HCT116 (cell line): ENCODE measurements at regions not wholly inside any gene's neighbourhood (a gene's known extent, or its start where the extent isn't known, plus 50 kb on each side); places are given as distances from the start of the nearest gene placed in this dataset.

Source experiments
- ATAC-seq: fragments of 200-7000 bp; cut with Tn5 transposase; 2 replicates; pipeline ENCODE4 v1.9.1; 2020; ENCODE audit warnings: mild to moderate bottlenecking, moderate library complexity
- BruUV-seq: library from RNA; stranded (reverse); fragments of 400-500 nt; replicated peaks from 2 replicates; lab custom pipeline; 2021; lab: Mats Ljungman, UMichigan
- CTCF ChIA-PET: fragments of 300-600 bp; sonication (Branson Sonifier 250); formaldehyde crosslinking; loops from one replicate; lab custom pipeline; 2021; ENCODE audit warnings: antibody characterized with exemption; lab: Charles Lee
- POLR2A ChIA-PET: fragments of 300-600, 350-600 bp; sonication (Branson Sonifier 250); formaldehyde crosslinking; loops from one replicate; lab custom pipeline; 2021; ENCODE audit warnings: antibody characterized with exemption; lab: Charles Lee
- RAD21 ChIA-PET, 2 experiments: fragments of 300-600 bp; sonication (Branson Sonifier 250); formaldehyde crosslinking; loops; one replicate each; lab custom pipeline; 2023; ENCODE audit warnings: low total read pairs in 2 of 2; ENCODE audit not compliant: uncharacterized antibody in 2 of 2, unreplicated experiment in 2 of 2, low non-redundant PET in 1 of 2; lab: Charles Lee
- DNase-seq: peaks from one replicate; pipeline ENCODE4 v3.0.0-alpha.2; 2010; ENCODE audit warnings: low read depth, low spot score
- H2AFZ ChIP-seq: fragments of 200-600 bp; shearing (Covaris generic), sonication (generic); 2 replicates; pipeline ENCODE4 v1.6.1; 2017; ENCODE audit warnings: low read depth, mixed run types, mixed read lengths, antibody characterized with exemption, low read length; ENCODE audit not compliant: poor library complexity, severe bottlenecking
- H3K27ac ChIP-seq: 2 replicates; pipeline ENCODE4 v1.5.1; 2012; ENCODE audit warnings: low read depth, low read length
- H3K27me3 ChIP-seq: fragments of 200-600 bp; sonication (generic); 2 replicates; pipeline ENCODE4 v1.6.1; 2016; ENCODE audit warnings: mixed run types, low read length, mixed read lengths; ENCODE audit not compliant: insufficient read depth
- H3K36me3 ChIP-seq, 2 experiments: fragments of 200-500 bp in 1 of 2; fragments of 200-600 bp in 1 of 2; sonication (Bioruptor generic) in 1 of 2; sonication (generic) in 1 of 2; 2 replicates each; pipeline versions ENCODE4 v1.5.1 to v1.6.1; 2014 to 2016; ENCODE audit warnings: low read length in 2 of 2, inconsistent platforms in 1 of 2, mixed read lengths in 1 of 2, mixed run types in 1 of 2; ENCODE audit not compliant: insufficient read depth in 2 of 2, control insufficient read depth in 1 of 2
- H3K4me1 ChIP-seq, 2 experiments: fragments of 200-600 bp in 1 of 2; sonication (generic) in 1 of 2; 2 replicates each; pipeline versions ENCODE4 v1.5.1 to v1.6.1; 2012 to 2017; ENCODE audit warnings: low read length in 2 of 2, inconsistent platforms in 1 of 2, mild to moderate bottlenecking in 1 of 2, mixed read lengths in 1 of 2, mixed run types in 1 of 2, moderate library complexity in 1 of 2; ENCODE audit not compliant: insufficient read depth in 2 of 2, control insufficient read depth in 1 of 2
- H3K4me2 ChIP-seq: fragments of 200-600 bp; sonication (generic); 2 replicates; pipeline ENCODE4 v1.6.1; 2017; ENCODE audit warnings: mixed run types, low read length, mixed read lengths
- H3K4me3 ChIP-seq, 2 experiments: fragments of 200-600 bp in 1 of 2; sonication (generic) in 1 of 2; replicated peaks in 1 of 2; 2 replicates each; pipeline ENCODE4 v1.5.1; 2011 to 2016; ENCODE audit warnings: low read length in 2 of 2, control low read depth in 1 of 2, low read depth in 1 of 2, mild to moderate bottlenecking in 1 of 2, mixed read lengths in 1 of 2, mixed run types in 1 of 2
- H3K79me2 ChIP-seq: fragments of 200-600 bp; sonication (generic); 2 replicates; pipeline ENCODE4 v1.6.1; 2017; ENCODE audit warnings: mild to moderate bottlenecking, mixed run types, low read length, moderate library complexity, mixed read lengths; ENCODE audit not compliant: insufficient read depth
- H3K9ac ChIP-seq: fragments of 200-600 bp; sonication (generic); 2 replicates; pipeline ENCODE4 v1.6.1; 2016; ENCODE audit warnings: low read length, mixed read lengths
- H3K9me2 ChIP-seq: fragments of 200-600 bp; sonication (generic), shearing (Covaris generic); 2 replicates; pipeline ENCODE4 v1.6.1; 2017; ENCODE audit warnings: mixed run types, mild to moderate bottlenecking, moderate library complexity; ENCODE audit not compliant: insufficient read depth
- H3K9me3 ChIP-seq, 2 experiments: fragments of 200-500 bp in 1 of 2; fragments of 200-600 bp in 1 of 2; sonication (Bioruptor generic) in 1 of 2; sonication (generic) in 1 of 2; 2 replicates each; pipeline ENCODE4 v1.6.1; 2014 to 2017; ENCODE audit warnings: low read length in 2 of 2, mixed read lengths in 2 of 2, inconsistent platforms in 1 of 2, low read depth in 1 of 2, mild to moderate bottlenecking in 1 of 2, mixed run types in 1 of 2, moderate library complexity in 1 of 2; ENCODE audit not compliant: control insufficient read depth in 1 of 2, insufficient read depth in 1 of 2
- H4K20me1 ChIP-seq: fragments of 200-600 bp; sonication (generic), shearing (Covaris generic); 2 replicates; pipeline ENCODE4 v1.6.1; 2017; ENCODE audit warnings: mixed run types, mild to moderate bottlenecking, moderate library complexity; ENCODE audit not compliant: insufficient read depth
- CBX3 ChIP-seq: IDR thresholded peaks from 2 replicates; pipeline ENCODE4 v1.6.1; 2012; ENCODE audit warnings: low read depth
- EGR1 ChIP-seq: IDR thresholded peaks from 2 replicates; pipeline ENCODE4 v1.6.1; 2012; ENCODE audit warnings: low read depth
- ELF1 ChIP-seq: IDR thresholded peaks from 2 replicates; pipeline ENCODE4 v1.6.1; 2012; ENCODE audit warnings: low read depth, borderline replicate concordance
- EZH2phosphoT487 ChIP-seq: fragments of 200-600 bp; IDR thresholded peaks from 2 replicates; pipeline ENCODE4 v1.6.1; 2018; ENCODE audit warnings: antibody characterized with exemption, borderline replicate concordance
- FOSL1 ChIP-seq: IDR thresholded peaks from 2 replicates; pipeline ENCODE4 v1.6.1; 2012; ENCODE audit warnings: low read depth
- JUND ChIP-seq: IDR thresholded peaks from 2 replicates; pipeline ENCODE4 v1.6.1; 2012
- POLR2A ChIP-seq: IDR thresholded peaks from 2 replicates; pipeline ENCODE4 v1.7.0; 2011; ENCODE audit warnings: borderline replicate concordance; ENCODE audit not compliant: insufficient read depth, insufficient read length; ENCODE audit errors: extremely low read depth
- POLR2AphosphoS5 ChIP-seq: IDR thresholded peaks from 2 replicates; pipeline ENCODE4 v1.6.1; 2011; ENCODE audit warnings: mild to moderate bottlenecking, low read depth, low read length, moderate library complexity
- RAD21 ChIP-seq: IDR thresholded peaks from 2 replicates; pipeline ENCODE4 v1.6.1; 2012; ENCODE audit warnings: low read depth, mild to moderate bottlenecking
- REST ChIP-seq: IDR thresholded peaks from 2 replicates; pipeline ENCODE4 v1.6.1; 2012; ENCODE audit warnings: low read depth
- SIN3A ChIP-seq: IDR thresholded peaks from 2 replicates; pipeline ENCODE4 v1.6.1; 2012; ENCODE audit warnings: low read depth
- TCF7L2 ChIP-seq: IDR thresholded peaks from 2 replicates; pipeline ENCODE4 v1.7.0; 2011; ENCODE audit warnings: borderline replicate concordance, inconsistent platforms; ENCODE audit not compliant: insufficient read depth, insufficient read length; ENCODE audit errors: extremely low read depth
- YY1 ChIP-seq: IDR thresholded peaks from 2 replicates; pipeline ENCODE4 v1.6.1; 2011; ENCODE audit warnings: low read length, low read depth, moderate library complexity, mild to moderate bottlenecking; ENCODE audit not compliant: insufficient replicate concordance; ENCODE audit errors: extremely low read depth
- ZFX ChIP-seq: fragments of 450-650 bp; IDR thresholded peaks from 2 replicates; pipeline ENCODE4 v1.6.1; 2017
- ZNF274 ChIP-seq: fragments of 200-500 bp; sonication (Bioruptor generic); IDR thresholded peaks from 2 replicates; pipeline ENCODE4 v1.6.1; 2014; ENCODE audit warnings: mild to moderate bottlenecking, low read depth, low read length, inconsistent platforms
- intact Hi-C: fragments of 100-400 bp; cut with micrococcal nuclease; formaldehyde crosslinking; loops from 2 replicates; pipeline ENCODE4 v1.10.0; 2022
- TF ChIP-seq, protein P1 (sequence below): IDR thresholded peaks from 2 replicates; pipeline ENCODE4 v1.6.1; 2012

GRCh38 chr16:86735727-86736126 lies 157.4 kb downstream of the FOXL1 start:
- peaks cover 23% of the 10 kb centered on the region for H3K27me3 ChIP-seq
- POLR2A ChIA-PET: no interaction called here

DNA sequence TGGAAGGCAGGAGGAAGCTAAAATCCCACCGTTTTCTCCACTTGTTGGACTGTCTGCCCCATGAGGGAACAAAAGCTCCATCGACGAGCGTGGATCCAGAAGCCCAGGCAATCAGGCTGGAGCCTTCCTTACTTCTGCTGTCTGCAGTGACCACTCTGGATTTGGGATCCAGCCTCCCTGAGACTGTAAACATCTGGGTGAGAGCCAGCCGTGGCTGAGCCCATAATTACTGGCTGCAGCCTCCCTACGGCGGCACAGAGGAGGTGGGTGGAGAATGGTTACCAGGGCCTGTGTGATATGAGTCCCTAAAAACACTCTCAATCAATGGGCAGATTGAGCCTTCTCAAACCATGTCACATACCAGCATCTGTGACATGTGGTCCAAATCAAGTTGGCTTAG lies 158.2 kb downstream of the FOXL1 start:
- Histone ChIP-seq H3K79me2 (no peaks in the 10 kb centered on the region), H3K4me3 (no peak overlapping the region), H3K4me1 (peaks cover 2 to 7% of the 10 kb centered on the region in 2 experiments; a peak in 3 of 4 replicates), H3K9me3 (no peaks in the 10 kb centered on the region), H3K27ac (no peak overlapping the region), H3K9ac (no peak overlapping the region), H4K20me1 (no peaks in the 10 kb centered on the region), H2AFZ (no peak overlapping the region), H3K27me3 (peaks cover 15% of the 10 kb centered on the region), H3K36me3 (no peaks in the 10 kb centered on the region), H3K4me2 (no peak overlapping the region), H3K9me2 (no peaks in the 10 kb centered on the region)
- no TSS peak for BruUV-seq
- ChIA-PET RAD21 (interaction anchor here in 1 of 2 experiments (0.6 kb wide), 1 partner anchor 581 kb away, joined by 3 read pairs; no protein-coding TSS in a partner anchor), POLR2A (no interaction called here), CTCF (no interaction called here)
- ATAC-seq (no peak), DNase-seq (no peak)
- intact Hi-C loops: no loop called here
- TF ChIP-seq ZNF274 (no peak), EZH2phosphoT487 (no peak), ELF1 (no peak), FOSL1 (no peak), ZFX (no peak), SIN3A (no peak), REST (no peak), POLR2A (no peak), TCF7L2 (no peak), RAD21 (no peak), JUND (no peak), CBX3 (no peak), YY1 (no peak), EGR1 (no peak), POLR2AphosphoS5 (no peak)
- TF ChIP-seq, protein P1, sequence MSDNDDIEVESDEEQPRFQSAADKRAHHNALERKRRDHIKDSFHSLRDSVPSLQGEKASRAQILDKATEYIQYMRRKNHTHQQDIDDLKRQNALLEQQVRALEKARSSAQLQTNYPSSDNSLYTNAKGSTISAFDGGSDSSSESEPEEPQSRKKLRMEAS: no peak

More at GRCh38 chr16:86735727-86736126, 157.4 kb downstream of the FOXL1 start:
- H3K27ac ChIP-seq: no peak overlapping the region
- H4K20me1 ChIP-seq: no peaks in the 10 kb centered on the region
- no peaks in the 10 kb centered on the region for H3K9me3 ChIP-seq
- H3K4me1 ChIP-seq: peaks cover 0 to under 1% of the 10 kb centered on the region in 2 experiments; a peak in 1 of 4 replicates
- H2AFZ ChIP-seq: no peak overlapping the region
- intact Hi-C loops: no loop called here
- no peak overlapping the region for H3K9ac ChIP-seq
- RAD21 ChIA-PET: interaction anchor here in 1 of 2 experiments (0.6 kb wide), 1 partner anchor 582 kb away, joined by 3 read pairs; no protein-coding TSS in a partner anchor
- CTCF ChIA-PET: no interaction called here
- TF ChIP-seq EZH2phosphoT487 (no peak), POLR2A (no peak), FOSL1 (no peak), CBX3 (no peak)
- TF ChIP-seq, protein P1: no peak
- TF ChIP-seq, all 23 proteins: peak for 0
- H3K4me2 ChIP-seq: no peak overlapping the region
- no peak for ATAC-seq
- no TSS peak for BruUV-seq
- no peaks in the 10 kb centered on the region for H3K36me3 ChIP-seq
- H3K4me3 ChIP-seq: no peak overlapping the region
- no peaks in the 10 kb centered on the region for H3K9me2 ChIP-seq
- DNase-seq: no peak
- no peaks in the 10 kb centered on the region for H3K79me2 ChIP-seq
